ENCODE measurements at regions not wholly inside any gene's neighbourhood (a gene's known extent, or its start where the extent isn't known, plus 50 kb on each side); places are given as distances from the start of the nearest gene placed in this dataset.

DNA sequence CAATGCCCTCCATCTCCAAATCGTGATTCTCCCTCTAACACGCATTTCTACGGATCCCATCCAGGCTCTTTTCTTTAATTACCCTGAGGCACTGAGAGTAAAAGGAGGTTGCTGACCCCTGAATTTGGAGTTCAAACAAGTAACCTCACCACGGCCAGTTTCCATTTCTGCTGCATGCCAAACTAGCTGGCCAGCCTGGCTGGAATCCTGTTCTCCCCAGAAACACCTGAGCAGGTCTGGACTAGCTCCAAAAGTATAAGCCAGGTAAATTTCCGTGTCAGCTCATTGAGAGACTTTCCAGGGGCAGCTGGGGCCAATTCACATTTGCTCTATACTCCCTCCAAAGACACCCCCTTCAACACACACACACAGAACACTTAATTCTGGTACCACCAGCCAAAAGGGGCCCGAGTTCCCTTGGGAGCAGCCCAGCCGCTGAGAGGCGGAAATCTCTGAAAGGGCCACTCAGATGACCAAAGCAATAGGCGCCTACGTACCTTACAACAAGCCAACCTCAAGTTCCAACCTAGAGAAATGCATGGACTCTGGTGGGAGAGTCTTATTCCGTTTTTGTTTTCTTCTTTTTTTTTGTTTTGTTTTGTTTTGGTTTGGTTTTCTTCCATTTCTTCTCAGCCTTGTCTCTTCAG, 131.4 kb downstream of the NDUFA12 start:
- Histone ChIP-seq H3K79me2 (ENCODE audit: insufficient read depth, low read length) (no peaks in the 10 kb centered on the region), H3F3A (ENCODE audit: insufficient read depth, low read length) (no peaks in the 10 kb centered on the region), H3K9ac (ENCODE audit: low read length) (no peak overlapping the region), H3K9me3 (ENCODE audit: low read length) (no peaks in the 10 kb centered on the region), H3K27me3 (ENCODE audit: insufficient read depth, low read length) (no peaks in the 10 kb centered on the region), H3K4me2 (ENCODE audit: low read length) (no peak overlapping the region), H3K9me2 (ENCODE audit: low read depth, low read length) (no peaks in the 10 kb centered on the region), H3K4me1 (ENCODE audit: insufficient read depth, low read length, severe bottlenecking) (no peaks in the 10 kb centered on the region), H3K27ac (ENCODE audit: low read depth, low read length, poor library complexity, severe bottlenecking) (no peak overlapping the region), H3K36me3 (ENCODE audit: insufficient read depth, low read length) (no peaks in the 10 kb centered on the region), H4K20me1 (ENCODE audit: insufficient read depth, low read length) (no peaks in the 10 kb centered on the region), H3K4me3 (ENCODE audit: low read depth, low read length, poor library complexity, severe bottlenecking) (no peak overlapping the region), H2AFZ (ENCODE audit: low read length) (no peak overlapping the region)
- TF ChIP-seq CTCF (IDR thresholded peaks at IDR 0.05; ENCODE audit: low read length) (no peak), EZH2 (IDR thresholded peaks at IDR 0.05; ENCODE audit: borderline replicate concordance, low read length) (no peak)

DNA sequence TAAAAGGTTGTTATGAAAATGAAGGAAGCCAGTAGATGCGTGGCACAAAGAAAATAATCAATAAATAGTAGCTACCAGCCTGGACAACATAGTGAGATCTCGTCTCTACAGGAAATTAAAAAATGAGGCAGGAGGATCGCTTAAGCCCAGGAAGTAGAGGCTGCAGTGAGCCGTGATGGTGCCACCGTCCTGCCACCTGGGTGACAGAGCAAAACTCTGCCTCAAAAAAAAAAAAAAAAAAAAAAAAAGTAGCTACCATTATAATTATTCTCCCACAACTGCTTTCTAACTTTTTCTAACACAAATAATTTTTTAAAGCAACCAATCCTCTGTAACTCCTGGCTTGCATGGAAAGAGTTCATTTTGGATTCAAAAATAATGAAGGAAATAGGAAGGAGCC, 133.0 kb downstream of the NDUFA12 start:
- Histone ChIP-seq H3K4me2 (ENCODE audit: low read length) (no peak overlapping the region), H3K4me1 (ENCODE audit: insufficient read depth, low read length, severe bottlenecking) (no peaks in the 10 kb centered on the region), H4K20me1 (ENCODE audit: insufficient read depth, low read length) (no peaks in the 10 kb centered on the region), H3K9ac (ENCODE audit: low read length) (no peak overlapping the region), H2AFZ (ENCODE audit: low read length) (no peak overlapping the region), H3F3A (ENCODE audit: insufficient read depth, low read length) (no peaks in the 10 kb centered on the region), H3K79me2 (ENCODE audit: insufficient read depth, low read length) (no peaks in the 10 kb centered on the region), H3K27me3 (ENCODE audit: insufficient read depth, low read length) (no peaks in the 10 kb centered on the region), H3K4me3 (ENCODE audit: low read depth, low read length, poor library complexity, severe bottlenecking) (no peak overlapping the region), H3K27ac (ENCODE audit: low read depth, low read length, poor library complexity, severe bottlenecking) (no peak overlapping the region), H3K36me3 (ENCODE audit: insufficient read depth, low read length) (no peaks in the 10 kb centered on the region), H3K9me2 (ENCODE audit: low read depth, low read length) (no peaks in the 10 kb centered on the region), H3K9me3 (ENCODE audit: low read length) (no peaks in the 10 kb centered on the region)
- TF ChIP-seq CTCF (IDR thresholded peaks at IDR 0.05; ENCODE audit: low read length), result no peak
- no peak for TF ChIP-seq EZH2 (IDR thresholded peaks at IDR 0.05; ENCODE audit: borderline replicate concordance, low read length)

GRCh38 chr12:94868161-94868560, 135.3 kb downstream of the NDUFA12 start:
- H2AFZ ChIP-seq (ENCODE audit: low read length), result no peak overlapping the region
- H3K4me1 ChIP-seq (ENCODE audit: insufficient read depth, low read length, severe bottlenecking), result no peaks in the 10 kb centered on the region
- no peaks in the 10 kb centered on the region for H4K20me1 ChIP-seq (ENCODE audit: insufficient read depth, low read length)
- H3K27ac ChIP-seq (ENCODE audit: low read depth, low read length, poor library complexity, severe bottlenecking), result no peak overlapping the region
- H3K4me3 ChIP-seq (ENCODE audit: low read depth, low read length, poor library complexity, severe bottlenecking), result no peak overlapping the region
- no peaks in the 10 kb centered on the region for H3K27me3 ChIP-seq (ENCODE audit: insufficient read depth, low read length)
- H3K9ac ChIP-seq (ENCODE audit: low read length), result no peak overlapping the region
- H3F3A ChIP-seq (ENCODE audit: insufficient read depth, low read length), result no peaks in the 10 kb centered on the region
- no peaks in the 10 kb centered on the region for H3K36me3 ChIP-seq (ENCODE audit: insufficient read depth, low read length)
- H3K9me2 ChIP-seq (ENCODE audit: low read depth, low read length), result no peaks in the 10 kb centered on the region
- no peak overlapping the region for H3K4me2 ChIP-seq (ENCODE audit: low read length)
- H3K9me3 ChIP-seq (ENCODE audit: low read length), result no peaks in the 10 kb centered on the region
- no peaks in the 10 kb centered on the region for H3K79me2 ChIP-seq (ENCODE audit: insufficient read depth, low read length)
- TF ChIP-seq EZH2 (IDR thresholded peaks at IDR 0.05; ENCODE audit: borderline replicate concordance, low read length), result no peak
- no peak for TF ChIP-seq CTCF (IDR thresholded peaks at IDR 0.05; ENCODE audit: low read length)
